ENCODE measurements at regions not wholly inside any gene's neighbourhood (a gene's known extent, or its start where the extent isn't known, plus 50 kb on each side); places are given as distances from the start of the nearest gene placed in this dataset.

DNA sequence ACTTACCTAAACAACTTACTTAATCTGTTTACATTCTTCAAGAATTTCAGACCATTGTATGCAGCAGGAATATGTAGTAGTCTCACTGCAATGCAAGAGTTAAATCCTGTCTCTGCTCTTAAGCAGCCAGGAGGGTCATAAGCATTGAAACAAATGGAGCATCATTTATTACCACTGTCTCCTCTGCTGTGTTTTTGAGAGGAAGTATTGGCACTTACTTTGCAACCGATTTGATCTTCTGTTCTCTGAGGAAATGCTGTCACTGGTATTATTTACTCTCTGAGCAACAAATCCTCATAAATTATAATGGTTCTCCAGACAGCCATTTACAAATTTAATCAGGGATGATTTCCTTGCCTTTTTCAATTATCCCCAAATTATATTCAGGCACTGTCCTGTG lies 1367.1 kb downstream of the STIM2 start:
- Histone ChIP-seq H3K9me3 (ENCODE audit: insufficient read depth, low read depth, low read length) (no peaks in the 10 kb centered on the region), H3K27me3 (ENCODE audit: insufficient read depth, low read length) (no peaks in the 10 kb centered on the region), H3K27ac (ENCODE audit: low read depth, low read length) (no peak overlapping the region), H2AFZ (ENCODE audit: low read depth, low read length) (no peak overlapping the region), H3K36me3 (ENCODE audit: insufficient read depth, low read length) (no peaks in the 10 kb centered on the region), H3K4me1 (ENCODE audit: insufficient read depth, low read length) (no peaks in the 10 kb centered on the region), H3K4me3 (ENCODE audit: insufficient read depth, low read depth, low read length) (no peak overlapping the region), H3K79me2 (ENCODE audit: insufficient read depth, low read length) (no peaks in the 10 kb centered on the region), H3K4me2 (ENCODE audit: low read length) (no peak overlapping the region), H4K20me1 (ENCODE audit: insufficient read depth, low read length) (no peaks in the 10 kb centered on the region), H3K9ac (ENCODE audit: low read length) (no peak overlapping the region)
- Mint-ChIP-seq H3K9me3 (ENCODE audit: unreplicated experiment) (no peaks in the 10 kb centered on the region), H3K27me3 (ENCODE audit: low read depth, unreplicated experiment) (no peaks in the 10 kb centered on the region), H3K36me3 (ENCODE audit: low read depth, unreplicated experiment) (no peaks in the 10 kb centered on the region), H3K4me3 (ENCODE audit: unreplicated experiment) (no peak overlapping the region), H3K4me1 (ENCODE audit: low read depth, unreplicated experiment) (peaks cover 35% of the 10 kb centered on the region), H3K27ac (ENCODE audit: unreplicated experiment) (no peak overlapping the region)
- FAIRE-seq, result no peak
- TF ChIP-seq, protein P1, sequence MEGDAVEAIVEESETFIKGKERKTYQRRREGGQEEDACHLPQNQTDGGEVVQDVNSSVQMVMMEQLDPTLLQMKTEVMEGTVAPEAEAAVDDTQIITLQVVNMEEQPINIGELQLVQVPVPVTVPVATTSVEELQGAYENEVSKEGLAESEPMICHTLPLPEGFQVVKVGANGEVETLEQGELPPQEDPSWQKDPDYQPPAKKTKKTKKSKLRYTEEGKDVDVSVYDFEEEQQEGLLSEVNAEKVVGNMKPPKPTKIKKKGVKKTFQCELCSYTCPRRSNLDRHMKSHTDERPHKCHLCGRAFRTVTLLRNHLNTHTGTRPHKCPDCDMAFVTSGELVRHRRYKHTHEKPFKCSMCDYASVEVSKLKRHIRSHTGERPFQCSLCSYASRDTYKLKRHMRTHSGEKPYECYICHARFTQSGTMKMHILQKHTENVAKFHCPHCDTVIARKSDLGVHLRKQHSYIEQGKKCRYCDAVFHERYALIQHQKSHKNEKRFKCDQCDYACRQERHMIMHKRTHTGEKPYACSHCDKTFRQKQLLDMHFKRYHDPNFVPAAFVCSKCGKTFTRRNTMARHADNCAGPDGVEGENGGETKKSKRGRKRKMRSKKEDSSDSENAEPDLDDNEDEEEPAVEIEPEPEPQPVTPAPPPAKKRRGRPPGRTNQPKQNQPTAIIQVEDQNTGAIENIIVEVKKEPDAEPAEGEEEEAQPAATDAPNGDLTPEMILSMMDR (IDR thresholded peaks at IDR 0.05; ENCODE audit: insufficient read depth, low read depth, low read length), result no peak
- TF ChIP-seq EZH2 (IDR thresholded peaks at IDR 0.05; ENCODE audit: insufficient read depth, low read length), result no peak
- DNase-seq (ENCODE audit: low read depth), result no peak

DNA sequence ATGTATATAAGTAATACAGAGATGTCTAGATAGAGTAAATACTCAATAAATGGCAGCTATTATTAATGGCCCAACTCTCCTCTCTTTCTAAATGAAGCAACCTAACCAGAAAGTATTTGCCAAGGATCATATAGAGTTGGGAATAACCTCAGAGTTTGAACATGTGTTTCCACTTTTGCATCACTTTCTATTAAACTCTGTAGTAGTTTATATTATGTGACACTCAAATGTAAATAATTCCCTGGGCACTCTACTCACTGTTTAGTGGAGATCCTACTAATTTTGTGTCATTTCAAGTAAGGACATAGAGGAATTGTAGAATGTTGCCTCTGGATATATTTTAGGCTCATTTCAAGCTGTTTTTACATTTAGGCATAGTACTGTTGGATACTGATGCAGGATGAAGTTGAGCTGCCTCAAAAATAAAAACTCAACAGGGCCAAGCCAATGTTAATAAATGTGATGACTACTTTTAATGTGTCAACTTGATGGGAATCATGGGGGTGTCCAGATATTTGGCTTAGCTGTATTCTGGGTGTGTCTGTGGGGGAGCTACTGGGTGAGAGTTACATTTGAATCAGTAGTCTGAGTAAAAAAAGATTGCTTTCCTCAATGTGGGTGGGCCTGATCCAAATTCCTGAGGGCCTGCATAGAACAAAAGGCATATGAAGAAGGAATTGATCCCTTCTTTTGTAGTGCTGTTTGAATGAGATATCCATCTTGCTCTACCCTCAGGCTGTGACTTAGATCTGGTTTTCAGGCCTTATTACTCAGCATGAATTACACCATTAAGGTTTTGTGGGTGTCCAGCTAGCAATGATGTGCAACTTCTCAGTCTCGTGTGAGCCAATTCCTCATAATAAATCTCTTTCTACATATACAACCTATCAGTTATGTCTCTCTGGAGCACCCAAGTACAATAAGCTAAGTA lies 1368.2 kb downstream of the STIM2 start:
- TF ChIP-seq, protein P1 (IDR thresholded peaks at IDR 0.05; ENCODE audit: insufficient read depth, low read depth, low read length), result no peak
- TF ChIP-seq EZH2 (IDR thresholded peaks at IDR 0.05; ENCODE audit: insufficient read depth, low read length), result no peak
- Histone ChIP-seq H3K27ac (ENCODE audit: low read depth, low read length) (no peak overlapping the region), H3K79me2 (ENCODE audit: insufficient read depth, low read length) (no peaks in the 10 kb centered on the region), H3K4me3 (ENCODE audit: insufficient read depth, low read depth, low read length) (no peak overlapping the region), H3K36me3 (ENCODE audit: insufficient read depth, low read length) (no peaks in the 10 kb centered on the region), H3K4me1 (ENCODE audit: insufficient read depth, low read length) (no peaks in the 10 kb centered on the region), H3K9ac (ENCODE audit: low read length) (no peak overlapping the region), H4K20me1 (ENCODE audit: insufficient read depth, low read length) (no peaks in the 10 kb centered on the region), H2AFZ (ENCODE audit: low read depth, low read length) (no peak overlapping the region), H3K9me3 (ENCODE audit: insufficient read depth, low read depth, low read length) (no peaks in the 10 kb centered on the region), H3K27me3 (ENCODE audit: insufficient read depth, low read length) (no peaks in the 10 kb centered on the region), H3K4me2 (ENCODE audit: low read length) (no peak overlapping the region)
- peak overlapping the region; percentile 21 for H3K27ac Mint-ChIP-seq (ENCODE audit: unreplicated experiment)
- peak; percentile 49 for FAIRE-seq
- no peaks in the 10 kb centered on the region for H3K27me3 Mint-ChIP-seq (ENCODE audit: low read depth, unreplicated experiment)
- DNase-seq (ENCODE audit: low read depth), result peak; percentile 22
- H3K36me3 Mint-ChIP-seq (ENCODE audit: low read depth, unreplicated experiment), result no peaks in the 10 kb centered on the region
- peaks cover 39% of the 10 kb centered on the region for H3K4me1 Mint-ChIP-seq (ENCODE audit: low read depth, unreplicated experiment)
- no peak overlapping the region for H3K4me3 Mint-ChIP-seq (ENCODE audit: unreplicated experiment)
- no peaks in the 10 kb centered on the region for H3K9me3 Mint-ChIP-seq (ENCODE audit: unreplicated experiment)

DNA sequence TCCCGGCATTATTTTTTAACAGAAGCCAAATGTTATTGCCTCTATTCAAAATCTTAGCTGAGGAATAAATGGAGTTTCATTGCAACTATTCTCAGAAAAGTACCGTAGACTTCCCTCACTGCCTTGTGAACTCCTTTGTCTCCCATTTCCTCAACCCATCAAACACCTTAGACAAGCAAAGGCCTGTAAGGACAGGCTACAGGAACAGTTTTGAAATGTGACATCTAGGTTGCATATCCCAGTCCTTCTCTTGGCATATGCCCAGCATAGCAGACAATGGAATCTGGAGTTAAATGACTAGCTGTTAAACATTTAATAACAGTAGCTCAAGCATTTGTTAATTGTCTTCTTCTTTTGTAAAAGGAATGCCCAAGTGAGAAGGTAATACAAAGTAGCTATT lies 1371.7 kb downstream of the STIM2 start:
- DNase-seq (ENCODE audit: low read depth) (no peak), FAIRE-seq (peak; percentile 17)

More for the DNA sequence above, 1371.7 kb downstream of the STIM2 start:
- Mint-ChIP-seq H3K4me1 (ENCODE audit: low read depth, unreplicated experiment) (peaks cover 24% of the 10 kb centered on the region), H3K27ac (ENCODE audit: unreplicated experiment) (no peak overlapping the region), H3K4me3 (ENCODE audit: unreplicated experiment) (no peak overlapping the region), H3K36me3 (ENCODE audit: low read depth, unreplicated experiment) (no peaks in the 10 kb centered on the region), H3K27me3 (ENCODE audit: low read depth, unreplicated experiment) (no peaks in the 10 kb centered on the region), H3K9me3 (ENCODE audit: unreplicated experiment) (no peaks in the 10 kb centered on the region)
- TF ChIP-seq, protein P1 (IDR thresholded peaks at IDR 0.05; ENCODE audit: insufficient read depth, low read depth, low read length), result no peak
- TF ChIP-seq EZH2 (IDR thresholded peaks at IDR 0.05; ENCODE audit: insufficient read depth, low read length), result no peak
- Histone ChIP-seq H3K4me2 (ENCODE audit: low read length) (no peak overlapping the region), H3K9ac (ENCODE audit: low read length) (no peak overlapping the region), H3K4me3 (ENCODE audit: insufficient read depth, low read depth, low read length) (no peak overlapping the region), H3K79me2 (ENCODE audit: insufficient read depth, low read length) (no peaks in the 10 kb centered on the region), H3K36me3 (ENCODE audit: insufficient read depth, low read length) (no peaks in the 10 kb centered on the region), H3K4me1 (ENCODE audit: insufficient read depth, low read length) (no peaks in the 10 kb centered on the region), H2AFZ (ENCODE audit: low read depth, low read length) (no peak overlapping the region), H3K9me3 (ENCODE audit: insufficient read depth, low read depth, low read length) (no peaks in the 10 kb centered on the region), H4K20me1 (ENCODE audit: insufficient read depth, low read length) (no peaks in the 10 kb centered on the region), H3K27me3 (ENCODE audit: insufficient read depth, low read length) (no peaks in the 10 kb centered on the region), H3K27ac (ENCODE audit: low read depth, low read length) (no peak overlapping the region)

All from astrocyte (in vitro differentiated cells and primary cell).